Inferior parietal cortex (tissue), 1 donor: ENCODE measurements at regions not wholly inside any gene's neighbourhood (a gene's known extent, or its start where the extent isn't known, plus 50 kb on each side); places are given as distances from the start of the nearest gene placed in this dataset.

ENCODE experiments used
- DNase-seq: peaks from one replicate; pipeline ENCODE4 v3.0.0-alpha.2; 2016; ENCODE audit errors: extremely low spot score

DNA sequence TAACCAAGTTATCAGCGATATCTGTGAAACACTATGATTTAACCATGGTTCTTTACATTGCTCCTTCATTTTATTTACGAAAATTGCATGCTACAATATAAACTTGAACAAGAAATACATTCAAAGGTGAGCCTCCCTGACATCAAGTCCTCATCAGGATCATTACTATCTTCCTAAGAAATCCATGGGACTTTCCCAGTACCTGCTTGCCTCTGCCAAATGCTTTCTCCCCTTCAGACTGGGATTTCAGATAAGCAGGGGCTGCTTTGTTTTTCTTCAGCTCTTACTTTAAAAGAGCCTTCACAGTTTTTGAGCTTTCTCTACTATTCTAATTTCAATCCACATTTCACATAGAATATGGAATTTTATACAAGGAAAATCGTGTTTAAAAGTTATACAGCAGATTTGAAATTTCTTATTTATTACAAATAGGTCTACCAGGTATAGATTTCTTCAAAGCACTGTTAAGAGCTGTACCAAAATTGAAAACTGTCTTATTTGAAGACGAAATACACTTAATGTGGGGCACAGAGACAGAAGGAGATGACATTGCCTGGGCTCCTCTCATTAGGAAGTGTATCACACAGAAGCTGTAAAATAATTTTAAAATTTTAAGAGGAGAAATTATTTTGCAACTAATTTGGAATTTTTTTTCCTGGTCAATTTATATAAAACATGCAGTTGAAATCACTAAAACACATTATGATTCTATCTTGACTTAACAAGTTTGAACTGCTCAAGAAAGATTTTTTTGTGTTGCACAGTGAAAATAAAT, 615.0 kb upstream of the AGTR1 start:
- DNase-seq: no peak

DNA sequence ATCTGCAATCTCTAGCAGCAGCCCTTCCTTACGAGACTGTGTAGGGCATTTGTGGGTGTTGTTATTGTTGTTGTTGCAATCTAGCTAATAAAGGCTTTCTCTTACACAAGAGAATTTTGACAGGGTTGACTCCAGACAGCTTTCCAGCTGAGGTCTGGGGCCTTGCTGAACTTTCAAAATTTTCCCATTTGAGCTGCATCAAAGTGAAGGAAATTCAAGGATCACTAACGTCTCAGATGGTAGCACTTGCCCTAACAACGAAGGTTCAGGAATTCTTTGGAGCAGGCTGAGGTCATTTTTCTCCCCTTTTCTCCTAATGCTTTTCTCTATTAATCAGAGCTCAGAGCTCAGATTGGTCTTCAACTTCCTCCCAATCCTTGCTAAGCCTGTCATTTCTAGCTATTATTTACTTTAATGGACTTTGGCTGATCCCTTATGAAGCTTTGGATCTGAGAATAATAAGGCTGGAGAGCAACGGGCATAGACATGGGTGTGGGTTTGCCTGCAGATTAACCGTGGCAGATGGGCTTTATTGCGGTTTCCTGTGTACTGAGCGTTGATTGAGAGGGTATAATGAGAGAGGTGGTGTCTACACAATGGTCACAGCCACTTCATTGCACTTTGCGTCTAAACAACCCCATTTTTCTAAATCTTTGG, 614.0 kb upstream of the AGTR1 start:
- DNase-seq: no peak

DNA sequence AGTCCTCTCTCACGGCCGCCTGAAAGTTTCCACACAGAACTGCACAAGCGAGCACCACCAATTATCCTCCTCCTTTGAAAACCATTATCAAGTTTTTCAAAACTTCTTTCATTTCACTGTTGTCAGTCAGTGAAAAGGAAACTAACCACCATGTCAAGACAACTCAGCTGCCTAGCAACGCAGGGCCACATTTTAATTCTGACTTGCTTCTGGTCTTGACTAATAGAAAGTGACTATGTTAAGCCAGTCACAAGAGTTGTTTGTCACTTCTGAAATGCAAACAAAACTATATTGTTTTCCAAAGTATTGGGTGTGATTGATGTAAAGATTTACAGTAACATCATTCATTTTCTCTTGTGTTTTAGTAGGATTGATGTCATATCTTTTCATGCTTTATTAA, 612.8 kb upstream of the AGTR1 start:
- DNase-seq: no peak

DNA sequence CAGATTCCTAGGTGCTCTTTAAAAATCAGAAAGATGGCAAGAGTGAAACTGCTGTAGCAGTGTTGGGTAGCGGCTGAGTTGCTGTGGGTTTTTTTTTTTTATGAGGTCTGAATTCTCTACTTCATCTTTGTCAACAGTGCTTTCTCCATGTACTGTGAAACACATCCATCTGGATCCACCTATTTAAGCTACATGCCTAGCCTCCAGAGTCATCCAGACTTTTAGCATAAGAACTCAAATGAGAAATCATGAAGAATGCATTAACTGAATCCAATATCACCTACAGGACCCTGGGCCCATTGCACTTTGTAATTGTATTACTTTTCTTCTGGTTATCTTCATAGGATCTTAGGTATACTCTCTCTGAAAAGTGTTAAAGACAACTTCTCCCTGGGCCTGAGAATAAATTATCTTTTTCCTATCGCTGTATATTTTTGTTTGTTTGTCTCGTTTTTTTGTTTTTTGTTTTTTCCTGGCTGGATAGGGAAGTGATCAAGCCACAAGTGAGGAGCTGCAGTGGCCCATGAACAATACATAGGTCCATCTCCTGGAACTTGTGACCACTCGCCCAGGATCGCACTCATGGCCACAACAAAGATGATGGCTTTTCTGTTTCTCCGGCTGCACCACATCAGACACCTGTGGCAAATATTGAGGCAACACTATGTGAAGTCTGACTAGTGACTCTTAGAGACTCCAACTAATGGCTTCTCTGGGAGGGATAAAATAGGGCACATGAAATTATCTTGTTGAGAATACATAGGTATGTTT, 609.9 kb upstream of the AGTR1 start:
- no peak for DNase-seq

DNA sequence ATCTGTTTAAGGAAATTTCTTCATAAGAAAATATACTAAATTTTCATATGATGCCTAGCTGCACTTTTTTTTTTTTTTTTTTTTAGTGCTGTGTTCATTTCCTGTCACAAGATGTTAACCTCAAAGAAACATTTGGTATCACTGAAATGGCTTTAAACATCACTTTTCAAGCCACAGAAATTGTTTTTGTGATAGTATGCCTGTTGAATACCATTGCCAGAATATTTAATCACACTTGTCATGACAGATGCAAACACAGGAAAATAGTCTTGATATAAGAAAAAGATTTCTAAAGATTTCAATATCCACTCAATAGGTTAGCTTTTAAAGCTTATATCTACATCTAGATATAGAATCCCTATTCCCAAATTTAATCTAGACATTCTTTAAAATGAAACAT, 608.5 kb upstream of the AGTR1 start:
- DNase-seq: no peak

DNA sequence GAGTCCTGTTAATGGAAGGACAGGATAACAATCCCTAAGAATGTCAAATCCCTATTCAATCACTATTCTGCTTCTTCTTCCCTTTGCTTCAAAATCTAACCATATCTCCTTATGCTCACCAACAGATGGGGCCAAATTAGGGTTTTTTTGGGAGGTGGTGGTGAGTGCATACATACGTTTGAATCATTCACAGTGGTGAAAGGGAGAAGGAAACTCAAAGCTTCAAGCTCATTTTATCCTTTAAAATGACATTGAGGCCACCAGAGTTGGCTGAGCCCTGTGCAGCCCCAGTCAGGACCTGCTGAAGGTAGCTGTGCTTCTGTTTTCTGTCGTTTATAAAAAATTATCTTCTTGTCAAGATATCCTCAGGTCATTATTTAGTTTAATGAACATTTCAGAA, 607.5 kb upstream of the AGTR1 start:
- no peak for DNase-seq

DNA sequence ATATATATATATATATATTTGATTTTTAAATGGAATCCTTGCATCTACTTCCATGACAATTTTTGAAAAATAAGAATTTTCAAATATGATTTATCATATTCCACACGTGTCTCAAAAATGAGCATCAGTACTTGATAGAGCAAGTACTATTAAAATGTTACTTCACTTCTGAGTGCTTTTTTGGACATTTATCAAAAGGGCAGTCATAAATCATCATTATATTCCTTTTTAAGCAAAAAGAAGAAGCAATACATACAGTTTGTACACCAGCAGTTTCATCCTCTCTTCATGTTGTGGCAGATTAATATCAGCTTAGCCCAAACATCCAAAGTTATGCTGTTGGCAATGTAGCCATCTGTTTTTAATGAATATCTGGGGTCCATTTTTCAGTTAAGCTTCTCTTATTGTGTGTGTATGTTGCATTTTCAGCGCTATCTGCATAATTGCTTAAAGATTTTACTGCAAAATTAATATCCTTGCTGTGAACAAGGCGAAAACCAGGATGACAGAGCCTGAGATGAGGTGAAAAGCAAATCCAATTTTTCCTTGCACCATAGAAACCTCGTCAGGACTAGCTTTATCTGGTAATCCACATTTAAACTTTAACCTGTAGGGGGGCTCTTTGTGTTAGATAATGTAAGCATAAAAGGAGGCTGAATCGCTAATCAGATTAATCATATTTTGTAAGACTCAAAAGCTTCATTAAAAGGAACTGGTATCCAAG, 604.9 kb upstream of the AGTR1 start:
- no peak for DNase-seq

DNA sequence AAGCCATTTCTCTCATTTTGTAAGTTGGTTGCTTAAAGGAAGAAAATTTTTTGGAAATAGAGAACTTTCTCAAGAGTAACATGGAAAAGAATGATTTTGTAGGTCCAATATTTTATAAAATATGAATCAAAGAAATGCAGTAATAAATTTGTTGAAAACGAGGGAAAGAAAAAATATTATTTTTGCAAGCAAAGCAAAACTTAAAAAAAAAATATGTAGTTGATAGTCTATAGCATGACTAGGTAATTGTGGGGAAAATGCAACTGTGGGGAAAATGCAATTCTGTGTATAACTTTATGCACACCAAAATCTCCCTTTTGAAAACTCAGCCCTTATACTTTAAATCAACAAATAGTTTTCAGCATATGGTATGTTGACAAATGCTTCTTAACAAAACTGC, 604.0 kb upstream of the AGTR1 start:
- DNase-seq: no peak

DNA sequence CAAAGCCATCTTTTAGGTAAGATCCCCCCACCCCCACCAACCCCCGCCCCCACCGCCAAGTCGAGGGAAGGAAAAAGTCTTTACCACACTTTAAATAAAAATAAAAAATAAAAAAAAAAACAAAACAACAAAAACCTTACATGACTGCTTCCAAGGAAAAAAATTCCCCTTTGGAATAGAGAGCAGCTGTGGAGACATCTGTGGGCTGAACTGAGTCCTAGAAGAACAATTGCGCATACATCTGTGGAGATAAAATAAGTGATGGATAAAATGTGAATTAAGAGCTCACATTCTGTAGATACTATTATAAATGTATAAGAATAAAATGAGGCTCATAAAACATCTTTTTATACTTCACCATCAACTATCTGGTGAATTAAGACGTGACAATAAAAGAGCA, 601.7 kb upstream of the AGTR1 start:
- no peak for DNase-seq

DNA sequence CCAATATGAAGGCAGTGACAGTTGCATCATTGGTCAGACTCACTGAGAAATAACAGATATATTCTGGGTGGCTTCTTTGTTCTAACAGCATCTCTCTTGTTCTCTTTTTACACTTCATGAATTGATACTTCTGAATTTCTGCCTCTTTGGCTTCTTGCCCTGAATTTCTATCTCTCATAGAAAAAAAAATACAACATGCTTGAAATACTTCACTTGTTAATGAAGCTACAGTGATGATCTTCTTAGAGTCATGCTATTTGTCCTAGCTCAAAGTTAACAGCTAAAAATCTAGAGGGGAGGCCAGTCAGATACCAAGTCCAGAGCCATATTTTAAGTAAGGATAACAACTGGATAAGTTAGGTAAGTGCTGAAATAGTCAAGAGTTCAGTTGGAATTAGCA, 597.2 kb upstream of the AGTR1 start:
- no peak for DNase-seq

DNA sequence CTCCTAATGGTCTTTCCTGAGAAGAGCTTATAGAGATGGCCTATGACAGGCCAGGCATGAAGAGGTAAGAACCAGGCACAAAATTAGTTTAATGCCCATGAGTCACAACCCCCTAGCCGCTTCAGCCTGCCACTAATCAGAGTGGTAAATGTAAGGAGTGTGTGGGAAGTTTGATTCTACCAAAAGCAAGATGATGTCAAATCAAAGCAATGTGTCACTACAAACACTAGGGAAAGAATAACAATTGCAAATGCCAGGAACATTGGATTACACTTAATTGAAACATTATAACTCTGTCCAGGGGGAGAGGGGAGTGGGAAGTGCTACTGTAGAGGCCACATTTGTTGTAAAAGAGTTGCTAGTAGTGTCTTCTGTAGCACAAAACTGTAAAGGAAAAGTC, 596.6 kb upstream of the AGTR1 start:
- DNase-seq: no peak

DNA sequence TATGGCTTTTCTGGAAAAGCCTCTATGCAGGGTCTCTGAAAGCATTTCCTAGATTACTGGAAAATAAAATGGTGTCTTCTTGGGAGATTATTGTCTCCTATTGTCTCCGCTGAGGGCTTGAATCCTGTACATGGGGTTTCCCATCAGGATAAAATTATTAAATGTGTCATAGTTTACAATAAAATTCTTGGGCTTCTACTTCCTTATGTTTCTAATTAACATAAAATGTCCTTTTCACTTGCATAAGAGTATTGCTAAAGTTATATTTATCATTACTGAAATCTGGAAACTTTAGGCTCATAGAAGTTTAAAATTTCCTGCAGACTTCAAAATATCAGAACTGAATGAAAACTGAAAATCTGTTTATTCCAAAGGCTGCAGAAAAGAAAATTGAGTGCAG, 595.5 kb upstream of the AGTR1 start:
- DNase-seq: no peak

DNA sequence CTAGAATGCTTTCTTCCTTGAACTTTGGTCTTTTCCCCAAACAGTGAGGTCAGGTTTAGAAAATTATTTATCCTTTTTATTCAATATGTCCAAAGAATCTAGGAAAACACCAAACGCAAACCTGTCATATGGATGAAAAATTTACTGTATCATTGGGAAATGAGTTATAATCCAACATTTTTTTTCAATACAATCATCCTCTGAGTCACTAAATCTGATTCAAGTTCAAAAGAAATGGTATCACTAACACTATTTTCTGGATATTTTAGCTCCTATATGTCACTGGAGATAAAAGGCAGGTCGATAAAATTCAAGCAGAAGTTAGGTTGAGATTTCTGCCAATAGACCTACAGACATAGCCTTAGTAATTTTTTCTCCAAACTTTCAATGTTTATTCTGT, 591.6 kb upstream of the AGTR1 start:
- no peak for DNase-seq

DNA sequence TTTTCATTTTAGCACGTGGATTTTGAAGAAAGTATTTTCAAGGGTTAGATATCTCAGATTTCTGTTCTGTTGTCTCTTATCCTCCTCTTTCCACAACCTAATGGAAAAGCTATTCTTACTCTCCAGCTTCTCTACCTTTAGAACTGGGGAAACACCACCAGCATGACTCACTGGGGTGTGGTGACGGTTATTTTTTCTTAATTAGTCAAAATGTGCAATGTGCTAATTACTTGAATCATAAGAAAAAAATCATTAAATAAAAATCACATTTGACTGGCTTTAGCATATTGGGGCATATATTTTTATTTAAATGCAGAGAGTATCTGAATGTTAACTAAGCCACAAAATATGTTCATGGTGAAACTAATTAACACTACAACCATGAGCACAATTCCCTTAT, 570.7 kb upstream of the AGTR1 start:
- no peak for DNase-seq

DNA sequence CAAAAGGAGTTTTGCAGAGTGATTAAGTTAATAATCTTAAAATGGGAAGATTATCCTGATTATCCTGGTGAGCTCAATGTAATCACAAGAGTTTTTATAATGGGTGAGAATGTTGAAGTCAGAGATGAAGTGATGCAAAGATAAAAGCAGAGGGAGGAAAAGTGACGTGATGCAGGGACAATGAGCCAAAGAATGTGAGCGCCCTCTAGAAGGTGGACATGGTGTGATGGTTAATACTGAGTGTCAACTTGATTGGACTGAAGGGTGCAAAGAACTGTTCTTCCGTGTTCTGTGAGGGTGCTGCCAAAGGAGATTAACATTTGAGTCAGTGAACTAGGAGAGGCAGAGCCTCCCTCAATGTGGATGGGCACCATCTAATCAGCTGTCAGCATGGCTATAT, 569.6 kb upstream of the AGTR1 start:
- DNase-seq: no peak

DNA sequence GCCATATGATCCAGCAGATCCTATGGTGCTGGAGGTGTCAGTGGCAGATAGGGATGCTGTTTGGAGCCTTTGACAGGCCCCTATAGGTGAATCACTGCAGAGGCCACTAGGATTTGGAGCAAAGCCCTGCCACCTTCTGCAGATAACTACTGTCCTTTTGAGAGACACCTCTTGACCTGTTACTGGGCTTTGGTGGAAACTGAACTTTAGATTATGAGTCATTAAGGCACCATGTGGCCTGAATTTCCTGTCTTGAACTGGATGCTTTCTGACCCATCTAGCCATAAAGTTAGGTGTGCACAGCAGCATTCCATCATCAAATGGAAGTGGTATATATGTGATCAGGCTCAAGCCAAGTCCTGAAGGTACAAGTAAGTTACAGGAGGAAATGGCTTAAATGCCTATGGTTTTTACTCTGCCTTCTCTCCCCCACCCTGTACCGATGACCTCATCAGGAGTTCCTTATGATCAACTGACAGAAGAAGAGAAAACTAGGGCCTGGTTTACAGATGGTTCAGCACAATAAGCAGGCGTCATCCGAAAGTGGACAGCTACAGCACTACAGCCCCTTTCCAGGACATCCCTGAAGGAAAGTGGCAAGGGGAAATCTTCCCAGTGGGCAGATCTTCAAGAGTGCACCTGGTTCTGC, 565.6 kb upstream of the AGTR1 start:
- DNase-seq: no peak

DNA sequence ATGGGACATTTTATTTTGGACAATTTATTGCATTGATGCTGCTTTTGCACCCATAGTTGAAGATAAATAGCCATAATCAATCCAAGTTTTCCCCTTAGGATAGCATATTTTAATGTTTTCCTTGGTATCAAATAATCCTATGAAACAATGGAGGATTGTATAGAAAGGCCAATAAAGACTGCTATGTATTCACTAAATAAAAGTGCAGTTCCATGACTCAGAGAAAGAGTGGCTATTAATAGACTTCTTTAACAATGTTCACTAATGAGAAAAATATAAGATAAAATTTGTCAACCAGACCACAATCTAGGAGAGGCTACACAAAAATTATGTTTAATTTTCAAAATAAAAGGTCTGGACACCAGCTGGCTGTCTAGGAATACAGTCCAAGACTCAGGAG, 560.9 kb upstream of the AGTR1 start:
- DNase-seq: no peak

DNA sequence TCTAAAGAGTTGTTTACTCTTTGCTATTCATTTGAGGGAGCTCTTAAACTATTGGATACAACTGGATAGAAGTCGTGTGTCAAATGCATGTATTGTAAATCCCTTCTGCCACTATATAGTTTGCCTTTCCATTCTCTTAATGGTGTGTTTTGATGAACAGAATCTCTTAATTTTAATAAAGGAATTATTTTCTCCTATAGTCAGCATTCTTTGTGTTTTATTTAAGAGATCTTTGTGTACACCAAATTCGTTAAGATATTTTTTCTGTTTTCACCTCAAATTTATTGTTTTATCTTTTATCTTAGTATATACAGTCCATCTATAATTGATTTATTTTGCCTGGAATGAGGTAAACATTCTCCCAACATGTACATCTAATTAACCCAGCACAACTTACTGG, 551.5 kb upstream of the AGTR1 start:
- no peak for DNase-seq

DNA sequence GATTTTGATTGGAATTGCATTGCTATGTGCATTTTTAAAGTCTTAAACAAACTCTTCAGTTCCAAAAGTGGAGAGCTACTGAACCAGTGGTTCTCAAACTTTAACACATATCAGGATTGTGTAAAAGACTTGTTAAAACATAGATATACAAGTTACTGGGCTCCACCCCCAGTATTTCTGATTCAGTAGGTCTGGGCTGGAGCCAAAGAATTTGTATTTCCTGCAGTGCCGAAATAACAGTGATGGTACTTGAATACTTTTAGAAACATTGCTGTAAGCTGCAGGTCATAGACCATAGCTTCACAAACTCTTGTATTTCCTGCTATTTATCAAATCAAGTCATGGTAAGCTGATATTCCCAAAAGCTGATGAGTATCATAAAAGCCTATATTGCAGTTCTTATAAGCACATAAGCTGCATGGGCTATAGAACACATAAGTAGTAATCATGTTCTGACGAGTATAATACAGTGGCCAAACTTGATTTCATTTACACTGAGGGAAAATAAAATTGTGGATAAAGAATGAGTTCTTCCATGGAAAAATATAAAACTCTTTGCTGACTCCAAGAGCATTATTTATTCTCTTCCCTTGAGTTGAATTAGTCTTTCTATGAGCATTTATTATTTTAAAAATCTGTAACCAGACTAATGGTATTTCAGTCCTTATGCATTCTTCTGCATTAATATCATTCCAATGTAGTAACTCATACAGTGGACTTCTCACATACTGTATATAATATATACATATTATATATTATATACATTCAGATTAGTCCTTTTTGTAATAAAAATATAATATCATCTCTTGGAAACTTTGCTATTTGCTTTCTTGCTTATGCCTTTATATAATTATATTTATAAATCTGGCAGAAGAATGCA, 550.5 kb upstream of the AGTR1 start:
- DNase-seq: no peak

DNA sequence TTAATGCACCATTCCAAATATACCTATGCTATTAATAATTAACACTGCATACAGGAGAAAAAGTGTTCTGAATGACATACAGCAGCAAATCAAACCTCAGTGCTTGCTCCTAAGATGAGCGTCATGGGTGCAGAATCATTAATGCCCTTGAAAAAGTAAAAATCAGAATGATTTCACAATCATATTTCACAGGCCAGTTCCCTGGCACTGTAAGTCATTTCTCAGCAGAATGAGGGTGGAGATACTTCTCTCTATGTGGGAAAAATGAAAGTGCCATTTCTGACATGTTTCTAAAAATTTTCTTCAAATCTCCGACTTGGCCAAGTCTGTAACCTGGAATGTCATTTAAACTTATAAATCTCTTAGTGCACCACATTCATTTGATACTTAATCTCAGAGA, 549.8 kb upstream of the AGTR1 start:
- no peak for DNase-seq

DNA sequence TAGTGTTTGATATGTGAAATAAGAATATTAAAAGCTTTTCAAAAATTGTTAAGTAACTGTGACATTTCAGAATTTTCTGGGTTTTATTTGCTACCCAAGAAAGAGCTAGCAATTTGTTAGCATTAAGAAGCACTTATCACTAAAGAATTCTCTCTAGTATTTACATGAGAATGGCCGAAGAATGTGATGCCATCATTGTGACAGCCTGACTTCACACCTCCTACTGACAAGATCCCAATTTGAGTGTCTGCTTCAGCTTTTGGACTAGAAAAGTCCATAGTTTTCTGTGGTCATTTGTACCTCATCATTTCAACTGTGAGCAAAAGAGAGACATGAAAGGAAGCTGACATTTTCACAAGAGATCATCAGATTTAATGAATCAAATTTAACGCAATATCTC, 548.1 kb upstream of the AGTR1 start:
- no peak for DNase-seq
